GM12865 (cell line): ENCODE measurements at regions not wholly inside any gene's neighbourhood (a gene's known extent, or its start where the extent isn't known, plus 50 kb on each side); places are given as distances from the start of the nearest gene placed in this dataset.

ENCODE experiments used
- DNase-seq: peaks from one replicate; pipeline ENCODE4 v3.0.0; 2010; ENCODE audit warnings: low read depth
- H3K4me3 ChIP-seq: 2 replicates; pipeline ENCODE4 v1.5.1; 2011; ENCODE audit warnings: mild to moderate bottlenecking, low read depth, low read length, control low read depth
- TF ChIP-seq, protein P1 (sequence below): IDR thresholded peaks from 2 replicates; pipeline ENCODE4 v1.5.1; 2011; ENCODE audit warnings: low read length, control low read depth, low read depth, inconsistent platforms; ENCODE audit not compliant: insufficient read depth; ENCODE audit errors: missing control alignments

GRCh38 chr1:187157552-187157951 is 328.8 kb downstream of the PLA2G4A start:
- no peak for DNase-seq
- TF ChIP-seq, protein P1, sequence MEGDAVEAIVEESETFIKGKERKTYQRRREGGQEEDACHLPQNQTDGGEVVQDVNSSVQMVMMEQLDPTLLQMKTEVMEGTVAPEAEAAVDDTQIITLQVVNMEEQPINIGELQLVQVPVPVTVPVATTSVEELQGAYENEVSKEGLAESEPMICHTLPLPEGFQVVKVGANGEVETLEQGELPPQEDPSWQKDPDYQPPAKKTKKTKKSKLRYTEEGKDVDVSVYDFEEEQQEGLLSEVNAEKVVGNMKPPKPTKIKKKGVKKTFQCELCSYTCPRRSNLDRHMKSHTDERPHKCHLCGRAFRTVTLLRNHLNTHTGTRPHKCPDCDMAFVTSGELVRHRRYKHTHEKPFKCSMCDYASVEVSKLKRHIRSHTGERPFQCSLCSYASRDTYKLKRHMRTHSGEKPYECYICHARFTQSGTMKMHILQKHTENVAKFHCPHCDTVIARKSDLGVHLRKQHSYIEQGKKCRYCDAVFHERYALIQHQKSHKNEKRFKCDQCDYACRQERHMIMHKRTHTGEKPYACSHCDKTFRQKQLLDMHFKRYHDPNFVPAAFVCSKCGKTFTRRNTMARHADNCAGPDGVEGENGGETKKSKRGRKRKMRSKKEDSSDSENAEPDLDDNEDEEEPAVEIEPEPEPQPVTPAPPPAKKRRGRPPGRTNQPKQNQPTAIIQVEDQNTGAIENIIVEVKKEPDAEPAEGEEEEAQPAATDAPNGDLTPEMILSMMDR: no peak
- no peak overlapping the region for H3K4me3 ChIP-seq

GRCh38 chr1:187167555-187167954 is 338.8 kb downstream of the PLA2G4A start:
- no peak overlapping the region for H3K4me3 ChIP-seq
- TF ChIP-seq, protein P1: no peak
- DNase-seq: no peak

GRCh38 chr1:187168297-187168696 is 339.5 kb downstream of the PLA2G4A start:
- no peak for DNase-seq
- H3K4me3 ChIP-seq: no peak overlapping the region
- TF ChIP-seq, protein P1: no peak

GRCh38 chr1:187185389-187185788 is 356.6 kb downstream of the PLA2G4A start:
- no peak overlapping the region for H3K4me3 ChIP-seq
- TF ChIP-seq, protein P1: no peak
- peak; percentile 13 for DNase-seq

DNA sequence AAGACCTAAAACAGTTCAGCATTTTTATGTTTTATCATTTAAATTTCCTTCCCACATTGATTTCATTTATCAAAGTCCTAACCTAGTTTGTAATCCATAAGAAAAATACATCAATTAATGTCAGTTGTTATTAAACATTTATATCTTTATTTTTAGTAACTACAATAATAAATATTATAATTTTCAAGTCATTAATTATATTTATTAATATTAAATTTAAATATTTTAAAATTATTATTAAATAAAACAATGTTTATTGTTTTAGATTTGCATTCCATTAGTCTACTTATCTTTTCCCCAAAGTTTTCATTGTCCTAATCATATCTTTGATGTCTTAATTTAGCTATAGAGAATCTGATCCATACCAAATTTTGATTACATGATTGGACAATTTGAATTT is 368.9 kb downstream of the PLA2G4A start:
- TF ChIP-seq, protein P1: no peak
- no peak overlapping the region for H3K4me3 ChIP-seq
- no peak for DNase-seq

- no peak overlapping the region for H3K4me3 ChIP-seq
- DNase-seq: peak; percentile 3
- TF ChIP-seq, protein P1: no peak
Observed at GRCh38 chr1:187203257-187203656, 374.5 kb downstream of the PLA2G4A start.

- H3K4me3 ChIP-seq: no peak overlapping the region
- no peak for DNase-seq
- TF ChIP-seq, protein P1: no peak
Observed at GRCh38 chr1:187212377-187212776, 383.6 kb downstream of the PLA2G4A start.
